ENCODE measurements at regions not wholly inside any gene's neighbourhood (a gene's known extent, or its start where the extent isn't known, plus 50 kb on each side); places are given as distances from the start of the nearest gene placed in this dataset.

DNA sequence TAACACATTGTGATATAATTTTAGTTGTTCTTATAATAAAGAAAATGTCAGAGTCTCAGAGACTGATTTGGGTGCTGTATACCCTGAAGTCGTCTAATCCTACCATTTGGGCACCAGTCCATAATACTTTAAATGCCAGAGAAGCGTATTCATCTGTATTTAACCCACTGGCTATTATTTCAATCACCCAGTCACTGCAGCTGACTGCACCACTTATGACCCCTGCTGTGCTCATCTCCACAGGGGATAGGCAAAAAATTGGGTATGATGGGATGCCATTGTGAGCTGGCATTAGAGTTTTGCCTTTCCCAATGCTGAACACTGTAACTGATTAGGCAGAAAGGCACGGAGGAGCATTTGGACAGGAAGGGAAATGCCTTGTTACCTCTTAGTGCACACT is 599.7 kb downstream of the CAAP1 start:
- TF ChIP-seq, protein P1, sequence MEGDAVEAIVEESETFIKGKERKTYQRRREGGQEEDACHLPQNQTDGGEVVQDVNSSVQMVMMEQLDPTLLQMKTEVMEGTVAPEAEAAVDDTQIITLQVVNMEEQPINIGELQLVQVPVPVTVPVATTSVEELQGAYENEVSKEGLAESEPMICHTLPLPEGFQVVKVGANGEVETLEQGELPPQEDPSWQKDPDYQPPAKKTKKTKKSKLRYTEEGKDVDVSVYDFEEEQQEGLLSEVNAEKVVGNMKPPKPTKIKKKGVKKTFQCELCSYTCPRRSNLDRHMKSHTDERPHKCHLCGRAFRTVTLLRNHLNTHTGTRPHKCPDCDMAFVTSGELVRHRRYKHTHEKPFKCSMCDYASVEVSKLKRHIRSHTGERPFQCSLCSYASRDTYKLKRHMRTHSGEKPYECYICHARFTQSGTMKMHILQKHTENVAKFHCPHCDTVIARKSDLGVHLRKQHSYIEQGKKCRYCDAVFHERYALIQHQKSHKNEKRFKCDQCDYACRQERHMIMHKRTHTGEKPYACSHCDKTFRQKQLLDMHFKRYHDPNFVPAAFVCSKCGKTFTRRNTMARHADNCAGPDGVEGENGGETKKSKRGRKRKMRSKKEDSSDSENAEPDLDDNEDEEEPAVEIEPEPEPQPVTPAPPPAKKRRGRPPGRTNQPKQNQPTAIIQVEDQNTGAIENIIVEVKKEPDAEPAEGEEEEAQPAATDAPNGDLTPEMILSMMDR (IDR thresholded peaks at IDR 0.05; ENCODE audit: extremely low read depth, insufficient read depth, missing control alignments), result no peak
- in situ Hi-C loops (cut with MboI; ENCODE audit: low pct_unique_long_range_greater_than_20kb, low sequenced_read_pairs, unreplicated experiment), result no loop called here
- no peak for DNase-seq (ENCODE audit: low spot score)

DNA sequence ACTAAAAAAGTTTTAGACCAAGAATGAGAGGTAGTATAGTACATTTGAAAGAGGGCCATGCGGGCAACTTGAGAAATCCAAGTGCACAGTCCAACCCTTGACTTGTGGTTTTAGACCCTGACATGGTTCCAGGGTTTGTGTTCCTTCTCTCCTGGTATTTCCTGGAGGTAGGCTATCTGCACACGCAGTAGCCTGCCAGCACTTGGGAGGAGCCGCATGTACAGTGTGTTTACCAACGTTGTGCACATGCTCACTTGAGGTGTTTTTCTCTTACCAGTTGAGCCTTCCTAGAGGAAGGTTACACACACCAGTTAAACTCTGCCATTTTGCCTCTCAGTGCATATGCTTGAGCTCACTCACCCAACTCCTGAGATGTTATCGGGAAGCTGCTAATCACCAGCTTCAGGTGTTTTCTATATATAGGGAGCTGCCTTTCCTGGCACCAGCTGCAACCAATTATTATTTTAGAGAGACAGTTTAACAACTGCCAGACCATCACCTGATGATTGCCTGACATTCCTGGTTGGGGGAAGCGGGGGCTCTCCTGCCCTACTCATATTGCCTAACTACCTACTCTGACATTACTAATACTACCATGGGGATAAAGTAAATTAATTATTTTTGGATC is 593.4 kb upstream of the TUSC1 start:
- TF ChIP-seq, protein P1 (IDR thresholded peaks at IDR 0.05; ENCODE audit: extremely low read depth, insufficient read depth, missing control alignments), result no peak
- in situ Hi-C loops (cut with MboI; ENCODE audit: low pct_unique_long_range_greater_than_20kb, low sequenced_read_pairs, unreplicated experiment), result no loop called here
- no peak for DNase-seq (ENCODE audit: low spot score)

DNA sequence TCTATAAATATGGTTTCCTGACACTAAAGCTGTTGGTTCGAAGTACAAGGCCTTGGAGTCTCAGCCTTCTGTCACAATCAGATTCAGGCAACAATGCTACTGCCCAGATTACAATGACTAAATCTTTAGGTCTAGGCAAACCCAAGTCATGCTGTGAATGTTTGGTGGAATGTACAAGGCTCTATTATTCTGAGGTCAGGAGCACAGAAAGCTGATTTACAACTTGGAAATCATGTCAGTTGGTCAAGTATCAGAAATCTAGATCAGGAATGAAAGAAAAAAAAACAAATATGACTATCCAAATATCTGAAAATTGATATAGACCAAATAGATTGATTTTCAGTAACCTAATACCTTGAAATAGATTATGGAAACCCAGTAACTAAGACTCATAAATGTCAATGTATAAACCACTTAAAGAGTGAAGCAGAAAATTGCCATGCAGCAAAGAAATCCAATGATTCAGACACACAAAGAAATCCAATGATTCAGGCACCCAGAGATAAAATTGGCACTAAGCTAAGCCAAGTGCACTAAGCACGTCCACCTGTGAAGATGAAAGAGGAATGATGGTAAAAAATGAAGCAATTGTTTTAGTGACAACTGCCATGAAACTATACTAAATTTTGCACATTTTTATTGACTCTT is 588.0 kb upstream of the TUSC1 start:
- TF ChIP-seq, protein P1 (IDR thresholded peaks at IDR 0.05; ENCODE audit: extremely low read depth, insufficient read depth, missing control alignments), result no peak
- in situ Hi-C loops (cut with MboI; ENCODE audit: low pct_unique_long_range_greater_than_20kb, low sequenced_read_pairs, unreplicated experiment), result no loop called here
- no peak for DNase-seq (ENCODE audit: low spot score)

DNA sequence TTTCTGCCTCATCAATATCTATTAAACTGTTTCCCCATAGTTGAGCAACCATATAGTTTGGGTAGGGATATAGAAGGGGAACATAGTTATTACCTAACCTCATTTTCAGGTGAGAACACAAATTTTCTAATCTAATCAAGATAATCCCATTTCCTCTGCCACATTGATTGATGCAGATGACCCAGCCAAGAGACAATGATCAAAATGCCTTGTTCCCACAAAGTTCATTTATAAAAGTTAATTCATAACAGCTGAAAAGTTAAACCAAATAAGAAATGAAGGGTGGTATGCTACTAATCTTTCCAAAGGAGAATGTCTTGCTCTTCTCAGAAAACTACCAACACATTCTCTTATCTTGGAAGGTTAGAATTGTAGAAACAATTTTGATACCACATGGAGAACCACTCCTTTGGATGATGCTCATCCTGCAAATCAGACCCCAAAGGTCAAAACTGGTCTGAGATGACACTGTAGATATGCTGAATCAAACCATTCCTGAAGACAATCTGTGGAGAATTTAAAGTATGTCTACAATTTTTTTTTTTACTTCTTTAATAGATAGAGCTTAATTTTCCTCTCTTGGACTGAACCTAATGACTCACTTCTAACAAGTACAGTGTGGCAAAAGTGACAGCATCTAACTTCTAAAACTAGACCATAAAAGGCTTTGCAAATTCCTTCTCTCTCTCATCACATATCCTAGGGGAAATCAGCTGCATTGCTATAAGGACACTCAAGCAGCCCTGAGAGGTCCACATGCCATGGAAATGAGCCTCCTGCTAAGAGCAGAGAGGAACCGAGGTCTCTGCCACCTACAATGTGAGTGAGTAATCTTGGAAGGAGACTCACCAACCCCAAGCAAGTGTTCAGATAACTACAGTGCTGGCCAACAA is 586.7 kb upstream of the TUSC1 start:
- DNase-seq (ENCODE audit: low spot score), result no peak
- in situ Hi-C loops (cut with MboI; ENCODE audit: low pct_unique_long_range_greater_than_20kb, low sequenced_read_pairs, unreplicated experiment), result no loop called here
- TF ChIP-seq, protein P1 (IDR thresholded peaks at IDR 0.05; ENCODE audit: extremely low read depth, insufficient read depth, missing control alignments), result no peak

DNA sequence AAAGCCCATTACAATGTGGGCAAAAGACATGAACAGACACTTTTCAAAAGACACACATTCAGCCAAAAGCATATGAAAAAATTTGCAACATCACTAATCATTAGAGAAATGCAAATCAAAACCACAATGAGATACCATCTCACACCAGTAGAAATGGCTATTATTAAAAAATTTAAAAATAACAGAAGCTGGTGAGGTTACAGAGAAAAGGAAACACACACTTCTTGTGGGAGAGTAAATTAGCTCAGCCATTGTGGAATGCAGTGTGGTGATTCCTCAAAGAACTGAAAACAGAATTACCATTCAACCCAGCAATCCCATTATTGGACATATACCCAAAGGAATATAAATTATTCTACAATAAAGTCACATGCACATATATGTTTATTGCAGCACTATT is 585.2 kb upstream of the TUSC1 start:
- in situ Hi-C loops (cut with MboI; ENCODE audit: low pct_unique_long_range_greater_than_20kb, low sequenced_read_pairs, unreplicated experiment), result no loop called here
- TF ChIP-seq, protein P1 (IDR thresholded peaks at IDR 0.05; ENCODE audit: extremely low read depth, insufficient read depth, missing control alignments), result no peak
- no peak for DNase-seq (ENCODE audit: low spot score)

DNA sequence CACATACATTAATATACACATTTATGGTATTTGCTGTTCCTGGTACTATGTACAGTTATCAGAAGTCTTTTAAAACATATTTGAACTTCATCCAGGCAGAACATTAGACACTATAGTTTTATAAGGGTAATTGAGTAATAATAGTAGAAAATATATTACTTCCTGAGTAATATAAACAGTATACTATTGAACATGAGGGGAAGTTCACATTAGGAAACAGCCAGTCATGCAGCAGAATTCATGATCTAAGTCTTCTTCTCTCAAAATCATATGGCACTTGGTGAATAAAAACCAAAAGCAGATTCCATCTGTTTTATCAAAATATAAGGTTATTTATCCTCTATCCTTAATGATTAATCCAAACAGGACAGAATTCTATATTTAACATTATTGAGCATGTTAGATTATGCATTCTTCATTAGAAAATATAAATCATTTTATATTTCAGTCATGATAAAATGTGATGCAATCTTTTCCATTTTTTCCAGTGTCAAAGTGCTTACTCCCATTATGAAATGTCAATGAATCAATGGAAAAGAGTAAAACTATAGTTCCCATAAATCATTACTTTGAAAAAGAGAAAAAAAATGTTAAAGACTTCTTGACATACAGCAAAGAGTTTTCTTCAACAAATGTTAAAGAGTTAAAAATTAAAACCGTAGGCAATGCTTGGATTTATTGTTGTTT is 584.3 kb upstream of the TUSC1 start:
- in situ Hi-C loops (cut with MboI; ENCODE audit: low pct_unique_long_range_greater_than_20kb, low sequenced_read_pairs, unreplicated experiment), result no loop called here
- TF ChIP-seq, protein P1 (IDR thresholded peaks at IDR 0.05; ENCODE audit: extremely low read depth, insufficient read depth, missing control alignments), result no peak
- DNase-seq (ENCODE audit: low spot score), result no peak

Measured in GM13977 (cell line).